GM13976 (cell line): ENCODE measurements at regions not wholly inside any gene's neighbourhood (a gene's known extent, or its start where the extent isn't known, plus 50 kb on each side); places are given as distances from the start of the nearest gene placed in this dataset.

ENCODE experiments used
- DNase-seq: peaks from one replicate; pipeline ENCODE4 v3.0.0; 2012; ENCODE audit warnings: low spot score
- in situ Hi-C: fragments of 300-500 bp; cut with MboI; formaldehyde crosslinking; loops from one replicate; pipeline ENCODE4 v1.12.0; 2022; ENCODE audit warnings: low sequenced_read_pairs, mixed read lengths, inconsistent platforms; ENCODE audit not compliant: unreplicated experiment
- TF ChIP-seq, protein P1 (sequence below): IDR thresholded peaks from 2 replicates; pipeline ENCODE4 v1.5.1; 2012; ENCODE audit warnings: borderline replicate concordance, mild to moderate bottlenecking; ENCODE audit not compliant: insufficient read depth; ENCODE audit errors: extremely low read depth, missing control alignments, control extremely low read depth

DNA sequence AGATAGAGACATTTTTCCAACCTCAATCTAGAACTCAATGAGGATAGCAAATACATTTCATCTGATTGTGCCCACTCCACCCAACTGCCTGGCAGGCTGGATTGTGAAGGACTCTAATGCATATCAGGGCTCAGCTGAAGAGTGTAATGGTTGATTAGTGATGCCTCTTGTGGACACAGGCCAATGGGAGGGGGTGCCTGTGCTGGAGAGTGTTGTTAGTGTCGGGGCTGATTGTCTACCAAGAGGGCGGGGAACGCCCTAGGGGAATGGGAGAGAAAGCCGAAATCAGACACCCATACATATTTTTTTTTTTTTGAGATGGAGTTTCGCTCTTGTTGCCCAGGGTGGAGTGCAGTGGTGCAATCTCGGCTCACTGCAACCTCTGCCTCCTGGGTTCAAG lies 103.7 kb upstream of the SALL4 start:
- TF ChIP-seq, protein P1, sequence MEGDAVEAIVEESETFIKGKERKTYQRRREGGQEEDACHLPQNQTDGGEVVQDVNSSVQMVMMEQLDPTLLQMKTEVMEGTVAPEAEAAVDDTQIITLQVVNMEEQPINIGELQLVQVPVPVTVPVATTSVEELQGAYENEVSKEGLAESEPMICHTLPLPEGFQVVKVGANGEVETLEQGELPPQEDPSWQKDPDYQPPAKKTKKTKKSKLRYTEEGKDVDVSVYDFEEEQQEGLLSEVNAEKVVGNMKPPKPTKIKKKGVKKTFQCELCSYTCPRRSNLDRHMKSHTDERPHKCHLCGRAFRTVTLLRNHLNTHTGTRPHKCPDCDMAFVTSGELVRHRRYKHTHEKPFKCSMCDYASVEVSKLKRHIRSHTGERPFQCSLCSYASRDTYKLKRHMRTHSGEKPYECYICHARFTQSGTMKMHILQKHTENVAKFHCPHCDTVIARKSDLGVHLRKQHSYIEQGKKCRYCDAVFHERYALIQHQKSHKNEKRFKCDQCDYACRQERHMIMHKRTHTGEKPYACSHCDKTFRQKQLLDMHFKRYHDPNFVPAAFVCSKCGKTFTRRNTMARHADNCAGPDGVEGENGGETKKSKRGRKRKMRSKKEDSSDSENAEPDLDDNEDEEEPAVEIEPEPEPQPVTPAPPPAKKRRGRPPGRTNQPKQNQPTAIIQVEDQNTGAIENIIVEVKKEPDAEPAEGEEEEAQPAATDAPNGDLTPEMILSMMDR = no peak
- in situ Hi-C loops = no loop called here
- no peak for DNase-seq

DNA sequence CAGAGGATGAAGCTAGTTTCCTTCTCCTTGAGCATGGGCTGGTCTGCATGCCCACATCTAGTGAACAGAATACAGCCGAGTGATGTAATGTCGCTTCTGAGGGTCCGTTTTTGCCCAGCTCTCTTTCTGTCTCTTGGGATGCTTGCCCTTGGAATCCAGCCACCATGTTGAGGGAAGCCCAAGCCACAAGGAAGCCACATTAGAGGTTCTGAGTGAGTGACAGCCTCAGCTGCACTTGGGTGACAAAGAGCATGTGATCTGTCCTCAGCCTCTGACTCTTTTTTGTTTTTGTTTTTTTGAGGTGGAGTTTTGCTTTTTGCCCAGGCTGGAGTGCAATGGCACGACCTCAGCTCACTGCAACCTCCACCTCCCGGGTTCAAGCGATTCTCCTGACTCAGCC lies 100.6 kb upstream of the SALL4 start:
- in situ Hi-C loops = no loop called here
- no peak for DNase-seq
- TF ChIP-seq, protein P1 = no peak

DNA sequence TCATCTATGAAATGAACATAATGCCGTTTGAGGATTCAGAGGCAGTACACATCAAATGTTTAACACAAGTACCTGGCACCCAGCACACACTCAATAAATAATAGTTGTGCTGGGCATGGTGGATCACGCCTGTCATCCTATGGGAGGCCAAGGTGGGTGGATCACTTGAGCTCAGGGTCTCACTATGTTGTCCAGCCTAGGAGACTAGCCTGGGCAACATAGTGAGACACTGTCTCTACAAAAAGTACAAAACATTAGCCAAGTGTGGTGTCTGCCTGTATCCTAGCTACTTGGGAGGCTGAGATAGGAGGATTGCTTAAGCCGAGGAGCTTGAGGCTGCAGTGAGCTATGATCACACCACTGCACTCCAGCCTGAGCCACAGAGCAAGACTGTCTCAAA lies 98.1 kb upstream of the SALL4 start:
- TF ChIP-seq, protein P1 = no peak
- in situ Hi-C loops = no loop called here
- DNase-seq = no peak

DNA sequence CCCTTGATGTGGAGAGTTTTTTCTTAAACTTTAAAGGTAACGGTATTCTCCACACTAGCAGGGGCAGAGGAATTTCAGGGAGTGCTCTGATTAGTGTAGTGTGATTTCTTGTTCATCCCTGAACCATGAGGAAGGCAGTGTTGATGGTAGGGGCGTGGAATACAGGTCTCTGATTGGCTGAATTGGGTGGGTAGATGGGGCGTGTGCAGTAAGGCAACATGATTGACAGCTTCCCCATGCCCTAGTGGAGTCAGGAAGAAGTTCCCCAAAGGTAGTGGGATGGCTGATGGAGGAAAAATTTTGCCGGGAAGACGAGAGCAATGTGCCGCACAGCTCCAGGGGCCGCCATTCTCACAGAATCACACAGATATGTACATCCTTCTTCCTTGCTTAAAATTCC lies 97.4 kb upstream of the SALL4 start:
- TF ChIP-seq, protein P1 = no peak
- in situ Hi-C loops = no loop called here
- DNase-seq = no peak

DNA sequence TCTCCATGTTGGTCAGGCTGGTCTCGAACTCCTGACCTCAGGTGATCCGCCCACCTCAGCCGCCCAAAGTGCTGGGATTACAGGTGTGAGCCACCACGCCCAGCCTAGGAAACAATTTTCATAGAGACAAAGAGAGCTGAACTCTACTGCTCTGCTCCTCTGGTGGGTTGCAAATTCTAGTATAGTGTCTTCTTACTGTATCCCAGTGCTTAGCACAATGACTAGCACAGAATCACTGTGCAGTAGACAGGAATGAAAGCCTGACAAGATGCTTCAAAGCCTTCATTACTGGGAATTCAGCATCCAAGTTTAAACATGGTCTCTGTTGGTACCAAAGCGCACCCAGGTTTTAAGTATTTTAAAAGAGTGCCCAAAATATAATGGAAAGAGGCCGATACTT lies 96.5 kb upstream of the SALL4 start:
- in situ Hi-C loops = no loop called here
- DNase-seq = no peak
- TF ChIP-seq, protein P1 = no peak

DNA sequence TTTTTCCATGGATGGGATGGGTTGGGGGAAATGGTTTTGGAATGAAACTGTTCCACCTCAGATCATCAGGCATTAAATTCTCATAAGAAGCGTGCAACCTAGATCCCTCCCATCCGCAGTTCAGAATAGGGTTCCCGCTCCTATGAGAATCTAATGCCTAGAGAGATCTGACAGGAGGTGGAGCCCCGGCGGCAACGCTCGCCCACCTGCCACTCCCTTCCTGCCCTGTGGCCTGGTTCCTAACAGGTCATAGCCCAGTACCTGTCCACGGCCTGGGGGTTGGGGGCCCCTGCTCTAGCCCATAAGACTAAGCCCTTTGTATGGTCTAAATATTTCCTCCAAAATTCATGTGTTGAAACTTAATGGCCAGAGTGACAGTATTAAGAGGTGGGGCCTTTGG lies 92.3 kb upstream of the SALL4 start:
- DNase-seq = no peak
- in situ Hi-C loops = no loop called here
- TF ChIP-seq, protein P1 = no peak

DNA sequence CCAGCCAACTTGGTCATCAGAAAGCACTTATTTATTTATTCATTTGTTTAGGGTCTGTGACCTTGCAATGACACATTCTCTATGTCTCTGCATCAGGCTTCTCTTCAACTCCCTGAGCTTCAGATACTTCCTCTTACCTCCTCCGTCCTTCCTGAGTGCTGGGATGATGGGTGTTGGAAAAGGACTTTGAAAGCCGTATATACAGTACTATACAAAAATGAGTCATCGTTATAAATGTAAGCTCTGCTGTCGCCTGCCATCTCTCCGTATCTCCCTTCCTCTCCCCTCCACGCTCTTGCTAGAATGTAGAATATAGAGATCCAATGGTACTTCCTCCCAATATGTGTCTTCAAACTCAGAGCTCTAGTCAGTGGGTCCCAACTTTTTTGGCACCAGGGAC lies 91.9 kb upstream of the SALL4 start:
- DNase-seq = no peak
- in situ Hi-C loops = no loop called here
- TF ChIP-seq, protein P1 = no peak
